SK-N-SH (cell line): ENCODE measurements at regions not wholly inside any gene's neighbourhood (a gene's known extent, or its start where the extent isn't known, plus 50 kb on each side); places are given as distances from the start of the nearest gene placed in this dataset.

Experiments
- EP300 ChIP-seq, 2 experiments: IDR thresholded peaks; 2 replicates each; pipeline versions ENCODE4 v1.4.0 to v1.6.1; 2012; ENCODE audit warnings: borderline replicate concordance in 1 of 2, low read depth in 1 of 2, low read length in 1 of 2
- FOXJ3 ChIP-seq: sonication (generic); formaldehyde crosslinking; IDR thresholded peaks from 2 replicates; pipeline ENCODE4 v1.5.1; 2020; ENCODE audit warnings: mild to moderate bottlenecking, missing genetic modification reagents
- MXI1 ChIP-seq: IDR thresholded peaks from 2 replicates; pipeline ENCODE4 v1.6.1; 2012; ENCODE audit warnings: mild to moderate bottlenecking, low read depth, low read length, improper control_type of control experiment
- NFIC ChIP-seq: IDR thresholded peaks from 2 replicates; pipeline ENCODE4 v1.4.0; 2012; ENCODE audit warnings: borderline replicate concordance
- RFX5 ChIP-seq: IDR thresholded peaks from 2 replicates; pipeline ENCODE4 v1.6.1; 2012; ENCODE audit warnings: mild to moderate bottlenecking, improper control_type of control experiment, low read length
- SMC3 ChIP-seq: IDR thresholded peaks from 2 replicates; pipeline ENCODE4 v1.6.1; 2012; ENCODE audit warnings: low read depth, low read length, improper control_type of control experiment
- TAF1 ChIP-seq: IDR thresholded peaks from 2 replicates; pipeline ENCODE4 v1.6.1; 2012; ENCODE audit warnings: low read depth, mild to moderate bottlenecking, low read length, moderate library complexity, borderline replicate concordance
- TCF12 ChIP-seq: IDR thresholded peaks from 2 replicates; pipeline ENCODE4 v1.4.0; 2012
- TF ChIP-seq, protein P1 (sequence below): fragments of 200-600 bp; sonication (generic); IDR thresholded peaks from 2 replicates; pipeline ENCODE4 v1.6.1; 2017; ENCODE audit warnings: antibody characterized with exemption, mild to moderate bottlenecking, moderate library complexity
- TF ChIP-seq, protein P2 (sequence below): IDR thresholded peaks from 2 replicates; pipeline ENCODE4 v1.4.0; 2012; ENCODE audit warnings: low read depth
- TF ChIP-seq, protein P3 (sequence below): IDR thresholded peaks from 2 replicates; pipeline ENCODE4 v1.4.0; 2012; ENCODE audit warnings: low read depth, borderline replicate concordance
- TF ChIP-seq, protein P4 (sequence below): fragments of 150-350 bp; IDR thresholded peaks from 2 replicates; pipeline ENCODE4 v1.6.1; 2017; ENCODE audit warnings: antibody characterized with exemption, low read length, low read depth, borderline replicate concordance

DNA sequence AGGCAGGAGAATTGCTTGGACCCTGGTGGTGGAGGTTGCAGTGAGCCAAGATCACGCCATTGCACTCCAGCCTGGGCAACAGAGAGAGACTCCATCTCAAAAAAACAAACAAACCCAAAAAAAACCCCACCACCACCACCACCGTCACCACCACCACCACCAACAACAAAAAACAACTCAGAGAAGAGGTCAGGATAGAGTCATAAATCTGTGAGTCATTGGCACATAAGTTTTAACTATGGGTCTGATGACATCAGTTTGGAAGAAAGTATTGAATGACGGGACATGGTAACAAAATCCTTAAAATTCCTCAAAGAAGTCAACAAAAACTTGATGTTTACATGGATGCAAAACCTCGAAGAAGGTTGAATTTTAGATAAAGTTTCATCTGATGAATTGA, 288.0 kb upstream of the SFRP2 start:
- no peak for TF ChIP-seq TCF12
- TF ChIP-seq NFIC: no peak
- TF ChIP-seq FOXJ3 (CRISPR knock-in tag): no peak
- TF ChIP-seq, protein P1, sequence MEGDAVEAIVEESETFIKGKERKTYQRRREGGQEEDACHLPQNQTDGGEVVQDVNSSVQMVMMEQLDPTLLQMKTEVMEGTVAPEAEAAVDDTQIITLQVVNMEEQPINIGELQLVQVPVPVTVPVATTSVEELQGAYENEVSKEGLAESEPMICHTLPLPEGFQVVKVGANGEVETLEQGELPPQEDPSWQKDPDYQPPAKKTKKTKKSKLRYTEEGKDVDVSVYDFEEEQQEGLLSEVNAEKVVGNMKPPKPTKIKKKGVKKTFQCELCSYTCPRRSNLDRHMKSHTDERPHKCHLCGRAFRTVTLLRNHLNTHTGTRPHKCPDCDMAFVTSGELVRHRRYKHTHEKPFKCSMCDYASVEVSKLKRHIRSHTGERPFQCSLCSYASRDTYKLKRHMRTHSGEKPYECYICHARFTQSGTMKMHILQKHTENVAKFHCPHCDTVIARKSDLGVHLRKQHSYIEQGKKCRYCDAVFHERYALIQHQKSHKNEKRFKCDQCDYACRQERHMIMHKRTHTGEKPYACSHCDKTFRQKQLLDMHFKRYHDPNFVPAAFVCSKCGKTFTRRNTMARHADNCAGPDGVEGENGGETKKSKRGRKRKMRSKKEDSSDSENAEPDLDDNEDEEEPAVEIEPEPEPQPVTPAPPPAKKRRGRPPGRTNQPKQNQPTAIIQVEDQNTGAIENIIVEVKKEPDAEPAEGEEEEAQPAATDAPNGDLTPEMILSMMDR: no peak
- TF ChIP-seq MXI1: no peak
- TF ChIP-seq, protein P2, sequence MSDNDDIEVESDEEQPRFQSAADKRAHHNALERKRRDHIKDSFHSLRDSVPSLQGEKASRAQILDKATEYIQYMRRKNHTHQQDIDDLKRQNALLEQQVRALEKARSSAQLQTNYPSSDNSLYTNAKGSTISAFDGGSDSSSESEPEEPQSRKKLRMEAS: no peak
- TF ChIP-seq EP300 (IDR thresholded peaks at IDR 0.05; ENCODE audit: borderline replicate concordance in 1 of 2, low read depth in 1 of 2, low read length in 1 of 2): no peak
- TF ChIP-seq TAF1: no peak
- TF ChIP-seq, protein P3, sequence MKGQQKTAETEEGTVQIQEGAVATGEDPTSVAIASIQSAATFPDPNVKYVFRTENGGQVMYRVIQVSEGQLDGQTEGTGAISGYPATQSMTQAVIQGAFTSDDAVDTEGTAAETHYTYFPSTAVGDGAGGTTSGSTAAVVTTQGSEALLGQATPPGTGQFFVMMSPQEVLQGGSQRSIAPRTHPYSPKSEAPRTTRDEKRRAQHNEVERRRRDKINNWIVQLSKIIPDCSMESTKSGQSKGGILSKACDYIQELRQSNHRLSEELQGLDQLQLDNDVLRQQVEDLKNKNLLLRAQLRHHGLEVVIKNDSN: no peak
- TF ChIP-seq, protein P4, sequence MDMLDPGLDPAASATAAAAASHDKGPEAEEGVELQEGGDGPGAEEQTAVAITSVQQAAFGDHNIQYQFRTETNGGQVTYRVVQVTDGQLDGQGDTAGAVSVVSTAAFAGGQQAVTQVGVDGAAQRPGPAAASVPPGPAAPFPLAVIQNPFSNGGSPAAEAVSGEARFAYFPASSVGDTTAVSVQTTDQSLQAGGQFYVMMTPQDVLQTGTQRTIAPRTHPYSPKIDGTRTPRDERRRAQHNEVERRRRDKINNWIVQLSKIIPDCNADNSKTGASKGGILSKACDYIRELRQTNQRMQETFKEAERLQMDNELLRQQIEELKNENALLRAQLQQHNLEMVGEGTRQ: no peak
- TF ChIP-seq RFX5: no peak
- no peak for TF ChIP-seq SMC3
